Natural killer cell (primary cell): ENCODE measurements at regions not wholly inside any gene's neighbourhood (a gene's known extent, or its start where the extent isn't known, plus 50 kb on each side); places are given as distances from the start of the nearest gene placed in this dataset.

Experiments used
- ATAC-seq, 3 donors: fragments of 150-1000 bp in 2 of 3; fragments of 200-7000 bp in 1 of 3; cut with Tn5 transposase; 1 replicate in 1 of 3; 2 replicates in 2 of 3; pipeline ENCODE4 v1.10.0; 2021; ENCODE audit warnings: mild to moderate bottlenecking in 2 of 3, moderate library complexity in 2 of 3
- DNase-seq, 2 donors: peaks; one replicate each; pipeline versions ENCODE4 v3.0.0 to v3.0.0-alpha.2; 2013 to 2021; ENCODE audit warnings: mixed read lengths in 1 of 2
- H3K27ac ChIP-seq: one replicate; pipeline ENCODE4 v1.5.1; 2013; ENCODE audit warnings: mild to moderate bottlenecking, low read length
- H3K27me3 ChIP-seq: one replicate; pipeline ENCODE4 v1.6.1; 2013; ENCODE audit warnings: low read length; ENCODE audit not compliant: control insufficient read depth, insufficient read depth
- H3K36me3 ChIP-seq: one replicate; pipeline ENCODE4 v1.6.1; 2013; ENCODE audit warnings: low read length; ENCODE audit not compliant: control insufficient read depth, insufficient read depth
- H3K4me1 ChIP-seq: one replicate; pipeline ENCODE4 v1.6.1; 2013; ENCODE audit warnings: low read length; ENCODE audit not compliant: control insufficient read depth, insufficient read depth
- H3K4me3 ChIP-seq: one replicate; pipeline ENCODE4 v1.5.1; 2013; ENCODE audit warnings: low read length
- H3K9me3 ChIP-seq: one replicate; pipeline ENCODE4 v1.6.1; 2013; ENCODE audit warnings: low read length; ENCODE audit not compliant: control insufficient read depth, insufficient read depth
- H3K27ac Mint-ChIP-seq, 2 donors: one replicate each; pipeline ENCODE4 v1.8.0; 2022; ENCODE audit warnings: mild to moderate bottlenecking in 2 of 2, mixed read lengths in 2 of 2, moderate library complexity in 1 of 2
- H3K27me3 Mint-ChIP-seq, 2 donors: one replicate each; pipeline ENCODE4 v1.8.0; 2022; ENCODE audit warnings: low read depth in 2 of 2, mixed read lengths in 2 of 2
- H3K36me3 Mint-ChIP-seq: one replicate; pipeline ENCODE4 v1.8.0; 2022; ENCODE audit warnings: mixed read lengths
- H3K4me1 Mint-ChIP-seq, 2 donors: one replicate each; pipeline ENCODE4 v1.8.0; 2022; ENCODE audit warnings: mixed read lengths in 2 of 2
- H3K4me3 Mint-ChIP-seq: one replicate; pipeline ENCODE4 v1.8.0; 2022; ENCODE audit warnings: mild to moderate bottlenecking, moderate library complexity, mixed read lengths
- H3K9me3 Mint-ChIP-seq, 2 donors: one replicate each; pipeline ENCODE4 v1.8.0; 2022; ENCODE audit warnings: mixed read lengths in 2 of 2
- CTCF ChIP-seq: fragments of 200-600 bp; IDR thresholded peaks from one replicate; pipeline ENCODE4 v1.8.0; 2022; ENCODE audit warnings: antibody characterized with exemption
- WGBS: methylation state at CpG from one replicate; pipeline ENCODE4 v1.1.7; 2013; ENCODE audit warnings: missing lambda C conversion rate; ENCODE audit not compliant: insufficient coverage; 5-methylcytosine and 5-hydroxymethylcytosine counted together
- intact Hi-C: fragments of 100-400 bp; cut with micrococcal nuclease; formaldehyde crosslinking; loops from one replicate; pipeline ENCODE4 v1.14.2; 2022

- H3K9me3 ChIP-seq: no peaks in the 10 kb centered on the region
- no peaks in the 10 kb centered on the region for H3K9me3 Mint-ChIP-seq
- no peaks in the 10 kb centered on the region for H3K36me3 ChIP-seq
- no peak overlapping the region for H3K4me3 ChIP-seq
- no peak overlapping the region for H3K4me3 Mint-ChIP-seq
- peaks cover 0 to 7% of the 10 kb centered on the region in 2 donors for H3K27me3 Mint-ChIP-seq
- H3K4me1 ChIP-seq: no peaks in the 10 kb centered on the region
- H3K27ac Mint-ChIP-seq: no peak overlapping the region
- H3K27me3 ChIP-seq: no peaks in the 10 kb centered on the region
- no peaks in the 10 kb centered on the region for H3K36me3 Mint-ChIP-seq
- TF ChIP-seq CTCF: no peak
- WGBS: 90% methylated on average over 4 of the region's 4 CpGs
- no peak for ATAC-seq
- no peaks in the 10 kb centered on the region for H3K4me1 Mint-ChIP-seq
- intact Hi-C loops: no loop called here
- DNase-seq: no peak
- H3K27ac ChIP-seq: no peak overlapping the region
Observed at GRCh38 chr18:55072698-55073097, 113.4 kb upstream of the CCDC68 start.

DNA sequence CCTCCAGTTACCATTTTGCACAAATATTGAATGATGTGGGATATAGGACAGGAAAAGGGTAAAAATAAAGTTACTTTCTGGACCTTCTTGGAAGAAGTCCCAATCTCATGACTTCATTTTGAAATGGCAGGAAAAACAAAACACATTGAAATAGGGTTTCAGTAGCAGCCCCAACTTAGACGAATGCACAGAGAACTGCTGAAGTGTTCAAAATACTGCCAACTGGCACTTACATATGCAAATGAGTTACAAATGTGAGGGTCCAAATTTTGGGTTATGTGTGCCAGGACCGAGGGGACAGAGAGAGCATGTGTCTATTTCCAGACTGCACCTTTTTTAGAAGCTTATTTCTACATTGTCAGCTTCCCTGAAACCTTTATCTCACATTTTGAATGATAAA, 112.9 kb upstream of the CCDC68 start:
- H3K4me3 ChIP-seq: no peak overlapping the region
- H3K36me3 ChIP-seq: no peaks in the 10 kb centered on the region
- DNase-seq (no peak), ATAC-seq (no peak)
- Mint-ChIP-seq H3K36me3 (no peaks in the 10 kb centered on the region), H3K27ac (no peak overlapping the region), H3K4me1 (no peaks in the 10 kb centered on the region), H3K4me3 (no peak overlapping the region), H3K27me3 (peaks cover 0 to 7% of the 10 kb centered on the region in 2 donors), H3K9me3 (no peaks in the 10 kb centered on the region)
- 44% methylated on average over 2 of the region's 2 CpGs for WGBS
- H3K4me1 ChIP-seq: no peaks in the 10 kb centered on the region
- no peak overlapping the region for H3K27ac ChIP-seq
- intact Hi-C loops: no loop called here
- no peak for TF ChIP-seq CTCF
- no peaks in the 10 kb centered on the region for H3K9me3 ChIP-seq
- H3K27me3 ChIP-seq: no peaks in the 10 kb centered on the region

- Mint-ChIP-seq H3K9me3 (peaks cover 0 to 2% of the 10 kb centered on the region in 2 donors), H3K27ac (no peak overlapping the region), H3K4me3 (no peak overlapping the region), H3K36me3 (no peaks in the 10 kb centered on the region), H3K4me1 (no peaks in the 10 kb centered on the region), H3K27me3 (peaks cover 0 to 7% of the 10 kb centered on the region in 2 donors)
- 57% methylated on average over 5 of the region's 6 CpGs for WGBS
- no peak for ATAC-seq
- no peaks in the 10 kb centered on the region for H3K9me3 ChIP-seq
- H3K27ac ChIP-seq: no peak overlapping the region
- intact Hi-C loops: no loop called here
- no peaks in the 10 kb centered on the region for H3K27me3 ChIP-seq
- H3K4me1 ChIP-seq: no peaks in the 10 kb centered on the region
- H3K4me3 ChIP-seq: no peak overlapping the region
- DNase-seq: no peak
- H3K36me3 ChIP-seq: no peaks in the 10 kb centered on the region
- TF ChIP-seq CTCF: no peak
Observed at GRCh38 chr18:55069497-55069896, 110.2 kb upstream of the CCDC68 start.

DNA sequence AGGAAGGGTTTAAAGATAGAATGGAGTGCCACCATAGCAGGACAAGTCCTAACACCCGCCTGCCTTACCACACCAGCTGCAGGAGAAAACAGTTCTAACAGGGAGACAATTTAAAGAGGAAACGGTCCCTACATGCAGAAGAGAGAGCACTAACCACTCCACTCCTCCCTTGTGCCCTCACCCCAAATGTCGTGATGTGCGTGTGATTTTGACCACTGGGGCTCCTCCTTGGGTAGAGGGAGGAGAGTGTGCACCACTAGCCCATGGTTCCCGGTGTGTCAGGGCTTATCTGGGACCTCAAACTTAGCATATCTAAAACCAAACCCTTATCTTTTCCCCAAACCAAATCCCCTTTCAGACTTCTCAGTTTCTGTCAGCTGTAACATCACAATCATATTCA, 105.5 kb upstream of the CCDC68 start:
- H3K27me3 ChIP-seq: no peaks in the 10 kb centered on the region
- no peaks in the 10 kb centered on the region for H3K4me1 ChIP-seq
- WGBS: 60% methylated on average over 3 of the region's 5 CpGs
- peaks cover 0 to 2% of the 10 kb centered on the region in 2 donors for H3K9me3 Mint-ChIP-seq
- H3K4me3 Mint-ChIP-seq: no peak overlapping the region
- intact Hi-C loops: no loop called here
- H3K27ac ChIP-seq: no peak overlapping the region
- TF ChIP-seq CTCF: no peak
- DNase-seq (no peak), ATAC-seq (no peak)
- no peak overlapping the region for H3K27ac Mint-ChIP-seq
- no peaks in the 10 kb centered on the region for H3K4me1 Mint-ChIP-seq
- H3K36me3 ChIP-seq: no peaks in the 10 kb centered on the region
- H3K9me3 ChIP-seq: no peaks in the 10 kb centered on the region
- H3K36me3 Mint-ChIP-seq: no peaks in the 10 kb centered on the region
- no peak overlapping the region for H3K4me3 ChIP-seq
- peaks cover 7 to 9% of the 10 kb centered on the region in 2 donors for H3K27me3 Mint-ChIP-seq
